ENCODE measurements at regions not wholly inside any gene's neighbourhood (a gene's known extent, or its start where the extent isn't known, plus 50 kb on each side); places are given as distances from the start of the nearest gene placed in this dataset.

DNA sequence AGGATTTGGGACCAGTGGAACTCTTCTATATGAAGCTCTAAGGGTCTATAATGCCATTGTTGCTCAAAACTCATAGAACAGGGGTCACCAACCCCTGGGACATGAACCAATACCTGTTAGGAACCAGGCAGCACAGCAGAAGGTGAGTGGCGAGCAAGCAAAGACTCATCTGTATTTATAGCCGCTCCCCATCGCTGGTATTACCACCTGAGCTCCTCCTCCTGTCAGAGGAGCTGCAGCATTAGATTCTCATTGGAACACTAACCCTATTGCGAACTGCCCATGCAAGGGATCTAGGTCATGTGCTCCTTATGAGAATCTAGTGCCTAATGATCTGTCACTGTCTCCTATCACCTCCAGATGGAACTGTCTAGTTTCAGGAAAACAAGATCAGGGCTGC is 237.5 kb downstream of the C6orf118 start:
- no peak overlapping the region for H3K4me3 ChIP-seq (replicated peaks; ENCODE audit: low read depth, low read length)
- no peak for DNase-seq (ENCODE audit: extremely low read depth, low read depth)
- TF ChIP-seq CTCF (IDR thresholded peaks at IDR 0.05; ENCODE audit: low read depth, low read length, missing control alignments), result no peak

DNA sequence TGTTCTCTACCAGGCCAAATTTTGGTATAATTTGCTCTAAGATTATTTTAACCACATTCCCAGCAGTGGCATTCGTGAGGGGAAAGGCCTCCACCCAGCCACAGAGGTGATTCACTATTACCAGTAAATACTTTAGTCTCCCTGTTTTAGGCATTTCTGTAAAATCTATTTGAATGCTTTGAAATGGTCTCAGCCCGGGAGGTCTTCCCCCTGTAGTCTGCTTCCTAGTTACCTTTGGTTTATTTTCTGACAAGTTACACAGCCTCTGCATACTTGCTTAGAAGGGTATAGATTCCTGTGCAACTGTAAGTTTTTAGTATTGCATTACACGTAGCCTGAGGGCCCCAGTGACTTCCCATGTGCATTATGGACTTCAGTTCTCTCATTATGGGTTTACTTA is 248.7 kb downstream of the C6orf118 start:
- no peak for DNase-seq (ENCODE audit: extremely low read depth, low read depth)
- no peak for TF ChIP-seq CTCF (IDR thresholded peaks at IDR 0.05; ENCODE audit: low read depth, low read length, missing control alignments)
- H3K4me3 ChIP-seq (replicated peaks; ENCODE audit: low read depth, low read length), result no peak overlapping the region

GRCh38 chr6:165059032-165059431 is 250.4 kb downstream of the C6orf118 start:
- no peak overlapping the region for H3K4me3 ChIP-seq (replicated peaks; ENCODE audit: low read depth, low read length)
- TF ChIP-seq CTCF (IDR thresholded peaks at IDR 0.05; ENCODE audit: low read depth, low read length, missing control alignments), result no peak
- peak; percentile 2 for DNase-seq (ENCODE audit: extremely low read depth, low read depth)

- DNase-seq (ENCODE audit: extremely low read depth, low read depth), result no peak
- no peak for TF ChIP-seq CTCF (IDR thresholded peaks at IDR 0.05; ENCODE audit: low read depth, low read length, missing control alignments)
- no peak overlapping the region for H3K4me3 ChIP-seq (replicated peaks; ENCODE audit: low read depth, low read length)
These were observed 253.1 kb downstream of the C6orf118 start for GRCh38 chr6:165056292-165056691.

- no peak for TF ChIP-seq CTCF (IDR thresholded peaks at IDR 0.05; ENCODE audit: low read depth, low read length, missing control alignments)
- no peak for DNase-seq (ENCODE audit: extremely low read depth, low read depth)
- no peak overlapping the region for H3K4me3 ChIP-seq (replicated peaks; ENCODE audit: low read depth, low read length)
These were observed 254.2 kb downstream of the C6orf118 start for GRCh38 chr6:165055231-165055630.

DNA sequence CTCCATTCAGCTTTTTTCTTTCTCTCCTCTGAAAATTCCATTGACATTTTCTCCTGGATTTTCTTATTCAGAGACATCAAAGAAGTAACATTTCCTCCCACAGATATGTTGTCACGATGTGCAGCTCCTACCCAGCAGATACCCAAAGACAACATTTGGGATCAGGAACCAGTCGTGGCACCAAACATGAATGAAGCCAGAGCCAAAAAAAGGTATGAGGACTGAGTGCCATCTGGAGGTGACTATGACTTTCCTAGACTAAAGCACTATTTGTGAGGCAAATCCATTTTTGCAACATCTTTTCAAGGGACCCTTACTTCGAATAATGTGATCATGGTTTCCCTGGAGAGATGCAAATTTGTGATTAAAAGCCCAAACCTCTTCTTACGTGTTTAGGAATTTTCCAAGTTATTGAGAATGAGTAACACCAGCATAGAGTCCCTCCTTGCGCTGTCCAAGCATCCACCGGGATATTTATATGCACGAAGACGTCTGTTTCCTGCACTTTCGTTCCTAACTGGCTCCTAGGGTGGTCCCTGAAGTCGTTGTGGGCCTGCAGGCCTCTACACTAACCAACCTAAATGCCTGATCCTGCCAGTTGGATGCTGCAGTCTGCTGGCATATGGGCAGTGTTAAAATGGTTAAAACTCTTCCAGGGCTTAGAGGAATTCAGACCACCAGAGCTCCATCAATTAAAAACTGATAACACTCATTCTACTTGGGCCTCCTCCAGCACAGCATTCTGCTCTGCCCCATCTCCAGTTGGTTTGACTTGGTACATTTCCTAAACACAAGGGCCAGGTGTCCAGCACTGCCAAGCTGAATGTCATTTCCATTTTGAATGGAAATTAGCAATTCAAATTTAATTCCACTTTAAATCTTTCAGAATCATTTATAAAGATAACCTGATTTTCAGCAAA is 256.6 kb downstream of the C6orf118 start:
- TF ChIP-seq CTCF (IDR thresholded peaks at IDR 0.05; ENCODE audit: low read depth, low read length, missing control alignments), result no peak
- H3K4me3 ChIP-seq (replicated peaks; ENCODE audit: low read depth, low read length), result no peak overlapping the region
- DNase-seq (ENCODE audit: extremely low read depth, low read depth), result no peak

Data from HFF-Myc (cell line).